Natural killer cell (primary cell): ENCODE measurements at regions not wholly inside any gene's neighbourhood (a gene's known extent, or its start where the extent isn't known, plus 50 kb on each side); places are given as distances from the start of the nearest gene placed in this dataset.
"Not testable (repeated sequence)": the region's sequence is repeated elsewhere in the genome, so short reads cannot be mapped to it uniquely, and the experiment has no call there.

ENCODE experiments used
- ATAC-seq, 3 donors: fragments of 150-1000 bp in 2 of 3; fragments of 200-7000 bp in 1 of 3; cut with Tn5 transposase; 1 replicate in 1 of 3; 2 replicates in 2 of 3; pipeline ENCODE4 v1.10.0; 2021; ENCODE audit warnings: mild to moderate bottlenecking in 2 of 3, moderate library complexity in 2 of 3
- DNase-seq, 2 donors: peaks; one replicate each; pipeline versions ENCODE4 v3.0.0 to v3.0.0-alpha.2; 2013 to 2021; ENCODE audit warnings: mixed read lengths in 1 of 2
- H3K27ac ChIP-seq: one replicate; pipeline ENCODE4 v1.5.1; 2013; ENCODE audit warnings: mild to moderate bottlenecking, low read length
- H3K27me3 ChIP-seq: one replicate; pipeline ENCODE4 v1.6.1; 2013; ENCODE audit warnings: low read length; ENCODE audit not compliant: control insufficient read depth, insufficient read depth
- H3K36me3 ChIP-seq: one replicate; pipeline ENCODE4 v1.6.1; 2013; ENCODE audit warnings: low read length; ENCODE audit not compliant: control insufficient read depth, insufficient read depth
- H3K4me1 ChIP-seq: one replicate; pipeline ENCODE4 v1.6.1; 2013; ENCODE audit warnings: low read length; ENCODE audit not compliant: control insufficient read depth, insufficient read depth
- H3K4me3 ChIP-seq: one replicate; pipeline ENCODE4 v1.5.1; 2013; ENCODE audit warnings: low read length
- H3K9me3 ChIP-seq: one replicate; pipeline ENCODE4 v1.6.1; 2013; ENCODE audit warnings: low read length; ENCODE audit not compliant: control insufficient read depth, insufficient read depth
- H3K27ac Mint-ChIP-seq, 2 donors: one replicate each; pipeline ENCODE4 v1.8.0; 2022; ENCODE audit warnings: mild to moderate bottlenecking in 2 of 2, mixed read lengths in 2 of 2, moderate library complexity in 1 of 2
- H3K27me3 Mint-ChIP-seq, 2 donors: one replicate each; pipeline ENCODE4 v1.8.0; 2022; ENCODE audit warnings: low read depth in 2 of 2, mixed read lengths in 2 of 2
- H3K36me3 Mint-ChIP-seq: one replicate; pipeline ENCODE4 v1.8.0; 2022; ENCODE audit warnings: mixed read lengths
- H3K4me1 Mint-ChIP-seq, 2 donors: one replicate each; pipeline ENCODE4 v1.8.0; 2022; ENCODE audit warnings: mixed read lengths in 2 of 2
- H3K4me3 Mint-ChIP-seq: one replicate; pipeline ENCODE4 v1.8.0; 2022; ENCODE audit warnings: mild to moderate bottlenecking, moderate library complexity, mixed read lengths
- H3K9me3 Mint-ChIP-seq, 2 donors: one replicate each; pipeline ENCODE4 v1.8.0; 2022; ENCODE audit warnings: mixed read lengths in 2 of 2
- WGBS: methylation state at CpG from one replicate; pipeline ENCODE4 v1.1.7; 2013; ENCODE audit warnings: missing lambda C conversion rate; ENCODE audit not compliant: insufficient coverage; 5-methylcytosine and 5-hydroxymethylcytosine counted together
- intact Hi-C: fragments of 100-400 bp; cut with micrococcal nuclease; formaldehyde crosslinking; loops from one replicate; pipeline ENCODE4 v1.14.2; 2022

DNA sequence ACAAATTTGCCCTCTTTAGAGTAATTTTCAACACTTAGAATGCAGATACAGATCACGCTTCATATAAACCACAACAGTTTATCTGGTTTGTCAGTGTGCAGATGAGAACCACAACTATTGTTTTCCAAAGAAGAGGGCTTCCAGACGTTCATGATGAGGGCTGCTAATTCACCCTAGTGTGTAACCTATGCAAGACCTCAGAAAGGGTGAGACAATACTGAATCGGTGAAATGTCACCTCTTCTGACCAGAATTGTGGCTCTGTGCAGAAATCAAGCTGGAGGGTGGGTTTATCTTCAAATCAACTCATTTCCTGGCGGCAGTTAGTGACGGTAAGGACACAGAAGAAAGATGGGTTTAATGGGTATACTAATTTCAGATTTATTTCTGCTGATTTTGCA, 105.0 kb upstream of the MTLN start:
- H3K36me3 ChIP-seq, H3K27me3 ChIP-seq, H3K9me3 Mint-ChIP-seq, H3K4me1 Mint-ChIP-seq, ATAC-seq, H3K27ac ChIP-seq, H3K4me1 ChIP-seq, H3K4me3 Mint-ChIP-seq, intact Hi-C loops, H3K4me3 ChIP-seq, H3K27ac Mint-ChIP-seq, H3K9me3 ChIP-seq, H3K27me3 Mint-ChIP-seq, DNase-seq, H3K36me3 Mint-ChIP-seq: not testable (repeated sequence)
- WGBS, result no CpG with 5 or more reads among the region's 5 CpGs

DNA sequence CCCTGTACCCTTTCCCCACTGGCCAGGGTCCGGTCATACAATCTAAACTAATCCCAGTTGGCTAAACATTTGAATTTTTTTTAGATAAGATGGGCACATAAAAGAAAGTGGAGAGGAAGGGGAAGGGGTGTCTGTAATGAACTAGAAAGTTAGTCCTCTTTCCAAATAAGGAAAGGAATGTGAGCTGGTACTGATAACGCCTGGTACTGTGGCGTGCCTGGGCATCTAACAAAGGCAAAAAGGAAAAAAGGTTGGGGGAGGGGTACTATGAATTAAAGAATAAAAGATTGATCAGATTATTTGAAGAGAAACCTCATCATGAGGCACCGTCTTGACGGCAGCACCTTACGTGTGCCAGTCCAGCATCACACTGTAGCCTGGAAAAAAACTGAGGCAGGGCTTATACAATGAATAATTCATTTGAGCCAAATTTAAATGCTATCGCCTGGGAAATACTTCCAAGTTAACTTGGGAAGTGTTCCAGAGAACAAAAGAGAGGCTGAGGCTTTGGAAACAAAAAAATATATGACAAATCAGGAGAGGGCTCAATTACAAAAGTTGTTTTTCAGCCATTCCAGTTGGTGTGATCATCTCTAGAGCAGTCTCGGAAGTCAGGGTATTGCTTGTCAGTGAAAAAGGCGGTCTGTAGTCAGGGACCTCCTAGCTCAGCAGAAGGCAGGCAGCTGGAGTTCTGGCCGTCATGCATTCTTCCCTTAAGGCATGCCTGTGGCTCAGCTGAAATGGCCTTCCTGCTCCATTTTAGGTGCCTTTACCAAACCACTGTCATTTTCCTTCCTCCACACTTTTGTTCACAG, 103.9 kb upstream of the MTLN start:
- H3K4me3 ChIP-seq, H3K36me3 ChIP-seq, H3K27ac ChIP-seq, H3K27ac Mint-ChIP-seq, H3K9me3 ChIP-seq, DNase-seq, H3K4me3 Mint-ChIP-seq, H3K36me3 Mint-ChIP-seq, H3K9me3 Mint-ChIP-seq, H3K4me1 Mint-ChIP-seq, H3K27me3 ChIP-seq, ATAC-seq, H3K27me3 Mint-ChIP-seq, intact Hi-C loops, H3K4me1 ChIP-seq: not testable (repeated sequence)
- no CpG with 5 or more reads among the region's 10 CpGs for WGBS

DNA sequence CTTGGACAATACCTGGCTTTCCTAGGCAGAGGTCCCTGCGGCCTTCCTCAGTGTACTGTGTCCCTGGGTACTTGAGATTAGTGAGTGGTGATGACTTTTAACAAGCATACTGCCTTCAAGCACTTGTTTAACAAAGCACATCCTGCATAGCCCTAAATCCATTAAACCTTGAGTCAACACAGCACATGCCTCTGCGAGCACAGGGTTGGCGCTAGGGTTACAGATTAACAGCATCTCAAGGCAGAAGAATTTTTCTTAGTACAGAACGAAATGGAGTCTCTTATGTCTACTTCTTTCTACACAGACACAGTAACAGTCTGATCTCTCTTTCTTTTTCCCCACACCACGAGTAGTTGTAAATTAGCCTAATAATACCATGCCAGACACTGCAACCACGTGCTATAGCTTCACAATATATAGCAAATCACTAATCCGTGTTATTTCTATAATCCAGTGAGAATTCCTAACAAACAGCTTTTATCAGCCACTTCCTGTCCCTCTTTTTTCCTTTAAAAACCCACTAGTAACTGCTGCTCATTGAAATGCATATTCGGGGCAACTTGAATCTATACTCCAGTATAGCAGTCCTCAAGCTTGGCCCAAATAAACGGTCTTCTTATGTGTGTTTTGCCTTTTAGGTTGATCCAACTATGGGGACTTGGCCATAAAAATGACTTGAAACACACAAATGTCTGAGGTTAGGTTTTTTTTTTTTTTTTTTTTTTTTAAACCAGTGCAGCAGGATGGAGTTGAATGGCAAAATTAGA, 102.9 kb upstream of the MTLN start:
- H3K4me1 ChIP-seq, H3K27me3 Mint-ChIP-seq, intact Hi-C loops, H3K36me3 ChIP-seq, H3K27ac ChIP-seq, H3K36me3 Mint-ChIP-seq, H3K27ac Mint-ChIP-seq, H3K4me1 Mint-ChIP-seq, H3K9me3 Mint-ChIP-seq, ATAC-seq, DNase-seq, H3K27me3 ChIP-seq, H3K4me3 ChIP-seq, H3K9me3 ChIP-seq, H3K4me3 Mint-ChIP-seq: not testable (repeated sequence)
- WGBS, result no CpG with 5 or more reads among the region's 9 CpGs

DNA sequence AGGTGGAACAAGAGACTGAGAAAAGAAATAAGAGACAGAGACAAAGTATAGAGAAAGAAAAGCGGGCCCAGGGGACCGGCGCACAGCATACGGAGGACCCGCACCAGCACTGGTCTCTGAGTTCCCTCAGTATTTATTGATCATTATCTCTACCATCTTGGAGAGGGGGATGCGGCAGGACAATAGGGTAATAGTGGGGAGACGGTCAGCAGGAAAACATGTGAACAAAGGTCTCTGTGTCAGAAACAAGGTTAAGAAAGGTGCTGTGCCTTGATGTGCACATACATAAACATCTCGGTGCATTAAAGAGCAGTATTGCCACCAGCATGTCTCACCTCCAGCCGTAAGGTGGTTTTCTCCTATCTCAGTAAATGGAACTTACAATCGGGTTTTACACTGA, 102.1 kb upstream of the MTLN start:
- H3K27ac Mint-ChIP-seq, H3K27ac ChIP-seq, DNase-seq, H3K4me1 Mint-ChIP-seq, H3K4me1 ChIP-seq, ATAC-seq, H3K27me3 ChIP-seq, H3K9me3 ChIP-seq, H3K36me3 Mint-ChIP-seq, H3K9me3 Mint-ChIP-seq, H3K4me3 Mint-ChIP-seq, H3K36me3 ChIP-seq, intact Hi-C loops, H3K27me3 Mint-ChIP-seq, H3K4me3 ChIP-seq: not testable (repeated sequence)
- no CpG with 5 or more reads among the region's 10 CpGs for WGBS

DNA sequence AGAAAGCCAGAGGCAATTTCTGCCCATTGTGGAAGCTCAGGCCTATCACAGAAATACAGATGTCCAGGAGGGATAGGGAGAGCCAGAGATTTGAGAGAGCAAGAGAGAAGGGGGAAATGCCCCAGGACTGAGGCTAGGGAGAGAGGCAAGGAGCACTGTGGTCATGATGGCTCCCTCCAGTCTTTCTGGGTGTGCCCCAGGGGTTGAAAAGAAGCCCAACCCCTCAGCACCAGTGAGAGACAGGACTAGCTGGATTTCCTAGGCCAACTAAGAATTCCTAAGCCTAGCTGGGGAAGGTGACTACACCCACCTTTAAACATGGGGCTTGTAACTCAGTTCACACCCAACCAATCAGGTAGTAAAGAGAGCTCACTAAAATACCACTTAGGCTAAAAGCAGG, 100.7 kb upstream of the MTLN start:
- H3K27ac ChIP-seq, ATAC-seq, H3K4me3 ChIP-seq, H3K4me1 ChIP-seq, H3K36me3 Mint-ChIP-seq, H3K4me1 Mint-ChIP-seq, H3K9me3 Mint-ChIP-seq, intact Hi-C loops, H3K4me3 Mint-ChIP-seq, H3K27me3 Mint-ChIP-seq, H3K36me3 ChIP-seq, DNase-seq, H3K27ac Mint-ChIP-seq, H3K9me3 ChIP-seq, H3K27me3 ChIP-seq: not testable (repeated sequence)

DNA sequence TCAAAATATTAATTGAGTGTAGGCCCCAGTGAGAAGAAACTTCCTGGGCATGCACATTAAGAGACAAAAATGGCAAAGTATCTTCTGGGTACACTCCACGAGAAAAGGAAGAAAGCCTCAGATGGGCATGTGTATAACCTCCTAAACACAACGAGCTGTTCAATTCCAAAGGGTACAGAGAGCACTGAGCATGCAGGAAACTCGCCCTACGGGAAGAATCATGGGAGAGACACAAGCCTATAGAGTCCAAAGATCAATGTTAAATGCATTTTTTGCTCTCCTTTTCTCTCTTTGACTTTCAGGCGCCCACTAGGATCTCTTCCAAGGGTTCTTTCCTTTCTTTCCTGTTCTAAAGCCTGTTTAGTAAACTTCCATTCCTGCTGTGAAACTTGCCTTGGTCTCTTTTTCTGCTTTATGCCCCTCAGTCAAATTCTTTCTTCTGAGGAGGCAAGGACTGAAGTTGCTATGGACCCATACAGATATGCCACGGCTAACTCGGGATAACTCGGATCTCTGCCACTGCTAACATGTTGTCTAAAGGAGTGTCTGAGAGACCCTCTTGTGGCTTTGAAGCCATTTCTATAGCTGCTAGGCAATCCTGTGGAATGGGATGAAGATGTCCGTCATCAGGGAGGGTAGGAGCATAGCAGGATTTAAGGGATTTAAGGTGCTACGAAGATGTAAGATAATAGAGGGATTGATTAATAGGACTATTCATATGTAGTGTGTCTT, 99.5 kb upstream of the MTLN start:
- H3K36me3 ChIP-seq, ATAC-seq, H3K27ac ChIP-seq, H3K4me3 Mint-ChIP-seq, intact Hi-C loops, H3K9me3 ChIP-seq, H3K27me3 ChIP-seq, H3K36me3 Mint-ChIP-seq, H3K4me1 ChIP-seq, DNase-seq, H3K4me1 Mint-ChIP-seq, H3K9me3 Mint-ChIP-seq, H3K4me3 ChIP-seq, H3K27me3 Mint-ChIP-seq, H3K27ac Mint-ChIP-seq: not testable (repeated sequence)
- WGBS, result 90% methylated on average over 2 of the region's 10 CpGs

DNA sequence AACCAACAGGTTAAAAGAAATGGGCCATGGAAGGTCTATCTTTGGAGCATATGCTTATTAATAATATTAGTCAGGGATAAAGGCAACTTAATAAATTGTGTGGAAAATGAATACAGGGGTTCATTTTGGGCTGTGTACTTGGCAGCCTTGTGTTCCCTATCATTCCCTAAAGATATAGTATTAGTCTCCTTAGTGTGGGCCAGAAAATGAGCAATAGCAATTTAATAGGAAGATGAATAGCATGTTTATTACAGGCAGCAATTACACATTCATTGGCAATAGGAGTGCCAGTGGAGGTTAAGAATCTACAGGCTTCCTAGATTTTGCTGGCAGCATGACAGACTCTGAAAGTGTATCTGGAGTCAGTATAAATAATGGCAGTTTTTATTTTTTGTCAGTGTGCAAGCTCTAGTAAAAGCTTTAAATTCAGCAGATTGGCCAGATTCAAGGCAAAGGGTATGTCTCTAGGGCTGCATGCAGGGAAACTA, 98.7 kb upstream of the MTLN start:
- H3K27ac ChIP-seq, H3K4me1 ChIP-seq, H3K27me3 ChIP-seq, DNase-seq, intact Hi-C loops, H3K4me3 ChIP-seq, H3K4me3 Mint-ChIP-seq, ATAC-seq, H3K27me3 Mint-ChIP-seq, H3K36me3 Mint-ChIP-seq, H3K36me3 ChIP-seq, H3K9me3 ChIP-seq, H3K4me1 Mint-ChIP-seq, H3K9me3 Mint-ChIP-seq, H3K27ac Mint-ChIP-seq: not testable (repeated sequence)
